GM19452 (cell line): ENCODE measurements at regions not wholly inside any gene's neighbourhood (a gene's known extent, or its start where the extent isn't known, plus 50 kb on each side); places are given as distances from the start of the nearest gene placed in this dataset.

Experiments used
- ATAC-seq: cut with Tn5 transposase; IDR thresholded peaks from one replicate; pipeline ENCODE4 v1.9.1; 2021; ENCODE audit not compliant: unreplicated experiment

GRCh38 chr20:11833825-11834224 is 83.9 kb upstream of the BTBD3 start:
- ATAC-seq: no peak

- ATAC-seq: no peak
Observed at GRCh38 chr20:11838076-11838636, 79.5 kb upstream of the BTBD3 start.

GRCh38 chr20:11841972-11842461 is 75.7 kb upstream of the BTBD3 start:
- no peak for ATAC-seq

- ATAC-seq: no peak
Observed at GRCh38 chr20:11843289-11843688, 74.4 kb upstream of the BTBD3 start.

GRCh38 chr20:11844691-11845090 is 73.0 kb upstream of the BTBD3 start:
- ATAC-seq: no peak

- no peak for ATAC-seq
Observed at GRCh38 chr20:11845340-11845739, 72.4 kb upstream of the BTBD3 start.

- no peak for ATAC-seq
Observed at GRCh38 chr20:11846131-11846530, 71.6 kb upstream of the BTBD3 start.

GRCh38 chr20:11847827-11848226 is 69.9 kb upstream of the BTBD3 start:
- ATAC-seq: no peak

GRCh38 chr20:11849270-11849915 is 68.3 kb upstream of the BTBD3 start:
- no peak for ATAC-seq

GRCh38 chr20:11849976-11850670 is 67.6 kb upstream of the BTBD3 start:
- ATAC-seq: no peak

GRCh38 chr20:11850901-11851300 is 66.8 kb upstream of the BTBD3 start:
- no peak for ATAC-seq

GRCh38 chr20:11851646-11852045 is 66.0 kb upstream of the BTBD3 start:
- no peak for ATAC-seq

- no peak for ATAC-seq
Observed at GRCh38 chr20:11852189-11852588, 65.5 kb upstream of the BTBD3 start.

GRCh38 chr20:11852811-11853210 is 64.9 kb upstream of the BTBD3 start:
- no peak for ATAC-seq

GRCh38 chr20:11853359-11853758 is 64.3 kb upstream of the BTBD3 start:
- no peak for ATAC-seq

- ATAC-seq: no peak
Observed at GRCh38 chr20:11861479-11861878, 56.2 kb upstream of the BTBD3 start.

- no peak for ATAC-seq
Observed at GRCh38 chr20:11867291-11867919, 50.3 kb upstream of the BTBD3 start.
